ENCODE measurements at regions not wholly inside any gene's neighbourhood (a gene's known extent, or its start where the extent isn't known, plus 50 kb on each side); places are given as distances from the start of the nearest gene placed in this dataset.
"Not testable (repeated sequence)": the region's sequence is repeated elsewhere in the genome, so short reads cannot be mapped to it uniquely, and the experiment has no call there.

DNA sequence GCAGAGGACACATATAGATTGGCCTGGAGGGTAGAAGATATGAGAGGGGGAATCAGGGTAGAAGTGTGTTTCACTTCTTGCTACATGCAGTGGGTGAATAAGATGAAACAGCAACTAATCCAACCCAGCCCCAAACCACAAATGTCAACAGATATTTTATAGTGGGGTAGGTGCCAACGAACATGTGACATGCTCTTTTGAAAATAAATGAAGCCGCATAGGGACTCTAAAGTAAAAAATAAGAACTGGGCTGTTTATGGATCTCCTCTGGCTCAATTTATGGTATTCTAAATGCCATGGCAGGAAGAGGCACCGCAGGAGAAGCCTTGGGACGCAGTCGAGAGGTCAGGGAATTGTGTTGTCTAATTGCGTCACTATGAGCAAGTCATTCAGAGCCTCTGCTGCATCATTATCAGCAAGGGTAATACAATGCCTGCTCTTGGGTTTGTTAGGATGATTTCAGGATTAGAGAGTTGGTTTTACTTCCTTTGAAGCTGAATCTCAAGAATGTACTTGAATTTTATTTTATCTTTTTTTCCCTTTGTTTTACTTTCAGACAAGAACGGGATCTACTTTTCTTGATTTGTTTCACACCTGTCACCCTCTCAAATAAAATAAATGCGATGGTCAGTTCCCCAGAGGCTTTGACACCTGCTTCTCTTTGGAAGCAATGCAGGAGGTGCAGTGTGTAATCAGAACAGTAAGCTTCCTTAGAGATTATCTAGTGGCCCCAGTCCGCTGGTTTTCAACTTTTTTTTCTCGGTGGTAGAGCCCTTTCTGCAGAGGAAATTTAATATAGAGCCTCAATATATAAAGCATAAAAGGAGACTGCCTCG, 375.6 kb upstream of the CLINT1 start:
- Histone ChIP-seq H3K9me3 (replicated peaks) (no peaks in the 10 kb centered on the region), H3K36me3 (no peaks in the 10 kb centered on the region), H3K27ac (replicated peaks) (no peak overlapping the region), H3K27me3 (ENCODE audit: low read depth) (no peaks in the 10 kb centered on the region), H3K4me3 (no peak overlapping the region), H3K4me1 (no peaks in the 10 kb centered on the region)
- TF ChIP-seq, protein P1, sequence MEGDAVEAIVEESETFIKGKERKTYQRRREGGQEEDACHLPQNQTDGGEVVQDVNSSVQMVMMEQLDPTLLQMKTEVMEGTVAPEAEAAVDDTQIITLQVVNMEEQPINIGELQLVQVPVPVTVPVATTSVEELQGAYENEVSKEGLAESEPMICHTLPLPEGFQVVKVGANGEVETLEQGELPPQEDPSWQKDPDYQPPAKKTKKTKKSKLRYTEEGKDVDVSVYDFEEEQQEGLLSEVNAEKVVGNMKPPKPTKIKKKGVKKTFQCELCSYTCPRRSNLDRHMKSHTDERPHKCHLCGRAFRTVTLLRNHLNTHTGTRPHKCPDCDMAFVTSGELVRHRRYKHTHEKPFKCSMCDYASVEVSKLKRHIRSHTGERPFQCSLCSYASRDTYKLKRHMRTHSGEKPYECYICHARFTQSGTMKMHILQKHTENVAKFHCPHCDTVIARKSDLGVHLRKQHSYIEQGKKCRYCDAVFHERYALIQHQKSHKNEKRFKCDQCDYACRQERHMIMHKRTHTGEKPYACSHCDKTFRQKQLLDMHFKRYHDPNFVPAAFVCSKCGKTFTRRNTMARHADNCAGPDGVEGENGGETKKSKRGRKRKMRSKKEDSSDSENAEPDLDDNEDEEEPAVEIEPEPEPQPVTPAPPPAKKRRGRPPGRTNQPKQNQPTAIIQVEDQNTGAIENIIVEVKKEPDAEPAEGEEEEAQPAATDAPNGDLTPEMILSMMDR (IDR thresholded peaks at IDR 0.05; ENCODE audit: borderline replicate concordance): no peak
- DNase-seq: no peak
- intact Hi-C loops (cut with micrococcal nuclease): no loop called here

DNA sequence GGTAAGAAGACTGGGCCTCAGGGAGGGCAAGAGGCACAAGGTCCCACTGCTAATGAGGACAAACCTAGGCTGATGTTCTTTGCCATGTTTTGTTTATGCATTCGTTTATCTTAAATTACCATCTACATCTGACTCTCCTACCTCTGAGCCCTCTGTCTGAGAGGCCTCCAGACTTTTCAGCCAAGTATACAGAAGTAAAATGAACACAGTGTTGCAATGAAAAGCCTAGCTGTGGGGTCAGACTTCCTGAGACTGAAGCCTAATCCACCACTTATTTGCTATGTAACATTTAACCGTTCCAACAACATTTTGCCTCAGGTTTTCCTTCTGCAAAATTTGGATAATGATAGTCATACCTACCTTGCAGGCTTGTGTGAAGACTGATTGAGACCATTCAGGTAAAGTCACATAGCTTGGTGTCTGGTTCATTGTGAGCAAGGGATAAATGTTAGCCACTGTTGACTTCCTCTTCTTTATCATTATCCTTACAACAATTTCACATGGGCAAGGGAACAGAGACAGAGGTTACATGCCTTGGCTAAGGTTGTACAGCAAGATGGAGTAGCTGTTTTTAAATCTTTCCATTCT, 374.9 kb upstream of the CLINT1 start:
- TF ChIP-seq, protein P1 (IDR thresholded peaks at IDR 0.05; ENCODE audit: borderline replicate concordance): no peak
- intact Hi-C loops (cut with micrococcal nuclease): no loop called here

DNA sequence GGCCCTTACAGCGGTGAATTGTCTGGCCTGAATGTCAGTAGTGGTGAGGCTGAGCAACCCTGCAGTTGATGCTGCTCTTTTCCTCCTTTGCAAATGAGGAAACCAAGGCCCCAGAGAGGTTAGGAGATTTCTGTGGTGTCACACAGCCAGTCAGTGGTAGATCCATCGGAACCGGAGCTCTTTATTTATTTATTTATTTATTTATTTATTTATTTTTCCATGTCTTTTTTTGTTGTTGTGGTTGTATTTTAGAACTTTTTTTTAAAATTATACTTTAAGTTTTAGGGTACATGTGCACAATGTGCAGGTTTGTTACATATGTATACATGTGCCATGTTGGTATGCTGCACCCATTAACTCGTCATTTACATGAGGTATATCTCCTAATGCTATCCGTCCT, 368.4 kb upstream of the CLINT1 start:
- H3K4me1 ChIP-seq; H3K9me3 ChIP-seq (replicated peaks); H3K27me3 ChIP-seq (ENCODE audit: low read depth); H3K36me3 ChIP-seq; intact Hi-C loops (cut with micrococcal nuclease); H3K27ac ChIP-seq (replicated peaks); DNase-seq; H3K4me3 ChIP-seq: not testable (repeated sequence)

More for the DNA sequence above, 374.9 kb upstream of the CLINT1 start:
- H3K27me3 ChIP-seq (ENCODE audit: low read depth): no peaks in the 10 kb centered on the region
- H3K27ac ChIP-seq (replicated peaks): no peak overlapping the region
- no peaks in the 10 kb centered on the region for H3K4me1 ChIP-seq
- H3K4me3 ChIP-seq: no peak overlapping the region
- no peaks in the 10 kb centered on the region for H3K36me3 ChIP-seq
- no peak for DNase-seq
- H3K9me3 ChIP-seq (replicated peaks): no peaks in the 10 kb centered on the region

DNA sequence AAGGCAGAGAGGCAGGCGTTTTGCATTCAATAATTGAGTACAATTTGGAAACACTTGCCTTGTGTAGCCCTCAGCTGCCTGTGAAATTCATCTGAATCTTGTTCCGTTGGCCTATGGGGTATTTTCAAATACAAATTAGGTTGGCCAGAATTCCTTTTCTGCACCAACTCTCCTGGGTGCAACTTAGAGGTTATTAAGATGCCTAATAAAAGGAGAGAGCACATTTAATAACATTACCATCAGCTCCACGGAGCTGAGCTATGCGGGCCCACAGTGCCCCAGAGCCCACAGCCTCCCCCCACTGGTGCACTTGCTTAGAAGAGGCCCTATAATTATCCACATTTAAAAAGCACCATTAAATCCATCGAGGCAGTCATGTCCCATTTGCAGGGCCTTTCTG, 367.6 kb upstream of the CLINT1 start:
- H3K27me3 ChIP-seq (ENCODE audit: low read depth): no peaks in the 10 kb centered on the region
- H3K27ac ChIP-seq (replicated peaks): no peak overlapping the region
- H3K4me1 ChIP-seq: no peaks in the 10 kb centered on the region
- no peaks in the 10 kb centered on the region for H3K36me3 ChIP-seq
- H3K4me3 ChIP-seq: no peak overlapping the region
- no peaks in the 10 kb centered on the region for H3K9me3 ChIP-seq (replicated peaks)
- intact Hi-C loops (cut with micrococcal nuclease): no loop called here
- TF ChIP-seq, protein P1 (IDR thresholded peaks at IDR 0.05; ENCODE audit: borderline replicate concordance): no peak
- no peak for DNase-seq

DNA sequence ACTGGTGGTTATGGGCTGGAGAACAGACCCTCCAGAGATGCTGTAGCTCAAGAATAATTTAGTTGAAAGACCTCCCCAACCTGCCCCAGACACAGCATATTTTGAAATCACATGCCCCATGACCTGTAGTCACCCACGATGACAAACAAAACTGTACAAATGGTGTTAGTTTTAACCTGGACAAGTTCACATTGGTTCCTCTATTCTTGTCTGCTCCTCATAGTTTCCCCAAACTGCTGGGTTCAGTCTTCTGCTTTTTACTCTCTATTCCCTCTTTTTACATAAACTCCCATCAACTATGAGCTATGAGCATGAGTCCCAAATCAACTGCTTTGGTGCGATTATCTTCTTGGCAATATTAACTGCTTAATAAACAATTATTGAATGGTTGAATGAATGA, 365.3 kb upstream of the CLINT1 start:
- intact Hi-C loops (cut with micrococcal nuclease): no loop called here
- Histone ChIP-seq H3K9me3 (replicated peaks) (no peaks in the 10 kb centered on the region), H3K27ac (replicated peaks) (no peak overlapping the region), H3K4me1 (no peaks in the 10 kb centered on the region), H3K4me3 (no peak overlapping the region), H3K27me3 (ENCODE audit: low read depth) (no peaks in the 10 kb centered on the region), H3K36me3 (no peaks in the 10 kb centered on the region)
- TF ChIP-seq, protein P1 (IDR thresholded peaks at IDR 0.05; ENCODE audit: borderline replicate concordance): no peak
- no peak for DNase-seq

DNA sequence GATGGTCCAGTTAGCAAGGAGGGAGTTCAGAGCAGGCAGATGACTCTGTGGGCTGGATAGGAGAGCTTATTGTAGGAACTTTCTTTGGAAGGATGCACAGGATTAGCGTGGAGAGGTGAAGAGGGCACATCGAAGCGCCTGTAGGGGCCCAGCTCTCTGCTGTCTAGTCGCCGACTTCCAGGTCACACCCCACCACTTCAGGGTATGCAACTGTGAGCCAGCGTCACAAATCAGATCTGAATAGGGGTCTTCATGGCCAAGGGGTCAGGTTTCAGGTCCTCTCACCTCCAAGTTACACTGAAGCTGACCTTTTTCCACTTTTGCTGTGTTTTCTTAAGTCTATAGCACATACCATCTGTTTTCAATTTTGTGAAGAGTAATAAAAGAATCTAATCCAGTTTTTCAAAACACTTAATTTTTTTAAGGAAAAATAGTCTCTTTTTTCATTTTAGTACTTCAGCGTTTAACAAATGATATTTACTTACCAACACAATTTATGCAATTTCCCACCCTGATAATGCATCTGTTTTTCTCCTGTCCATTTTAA, 364.2 kb upstream of the CLINT1 start:
- H3K4me1 ChIP-seq: no peaks in the 10 kb centered on the region
- no peak for DNase-seq
- intact Hi-C loops (cut with micrococcal nuclease): no loop called here
- TF ChIP-seq, protein P1 (IDR thresholded peaks at IDR 0.05; ENCODE audit: borderline replicate concordance): no peak
- no peak overlapping the region for H3K27ac ChIP-seq (replicated peaks)
- H3K9me3 ChIP-seq (replicated peaks): no peaks in the 10 kb centered on the region
- no peak overlapping the region for H3K4me3 ChIP-seq
- no peaks in the 10 kb centered on the region for H3K36me3 ChIP-seq
- no peaks in the 10 kb centered on the region for H3K27me3 ChIP-seq (ENCODE audit: low read depth)

Measured in left ventricle myocardium inferior (tissue), 1 donor.